GM19025 (cell line): ENCODE measurements at regions not wholly inside any gene's neighbourhood (a gene's known extent, or its start where the extent isn't known, plus 50 kb on each side); places are given as distances from the start of the nearest gene placed in this dataset.
"Not testable (repeated sequence)": the region's sequence is repeated elsewhere in the genome, so short reads cannot be mapped to it uniquely, and the experiment has no call there.

ENCODE experiments used
- ATAC-seq: cut with Tn5 transposase; IDR thresholded peaks from one replicate; pipeline ENCODE4 v1.9.1; 2021; ENCODE audit warnings: mild to moderate bottlenecking, low read depth, moderate library complexity; ENCODE audit not compliant: unreplicated experiment

- no peak for ATAC-seq
These were observed 186.8 kb downstream of the FRK start for GRCh38 chr6:115873901-115874300.

- no peak for ATAC-seq
These were observed 190.2 kb downstream of the FRK start for GRCh38 chr6:115870464-115870863.

- no peak for ATAC-seq
These were observed 194.8 kb downstream of the FRK start for GRCh38 chr6:115865914-115866313.

GRCh38 chr6:115863211-115863610, 197.5 kb downstream of the FRK start:
- ATAC-seq, result no peak

- not testable (repeated sequence) for ATAC-seq
These were observed 199.0 kb downstream of the FRK start for GRCh38 chr6:115861658-115862057.

- not testable (repeated sequence) for ATAC-seq
These were observed 201.1 kb downstream of the FRK start for GRCh38 chr6:115859577-115859976.

- no peak for ATAC-seq
These were observed 205.6 kb downstream of the FRK start for GRCh38 chr6:115854866-115855665.

GRCh38 chr6:115847671-115848070, 213.0 kb downstream of the FRK start:
- ATAC-seq, result no peak

- ATAC-seq, result no peak
These were observed 216.7 kb downstream of the FRK start for GRCh38 chr6:115843945-115844344.

- no peak for ATAC-seq
These were observed 218.4 kb downstream of the FRK start for GRCh38 chr6:115842338-115842737.

- no peak for ATAC-seq
These were observed 221.0 kb downstream of the FRK start for GRCh38 chr6:115839583-115840181.

GRCh38 chr6:115838763-115839401, 221.8 kb downstream of the FRK start:
- ATAC-seq, result peak; percentile 83

- ATAC-seq, result no peak
These were observed 222.5 kb downstream of the FRK start for GRCh38 chr6:115838216-115838615.

GRCh38 chr6:115836374-115836773, 224.3 kb downstream of the FRK start:
- not testable (repeated sequence) for ATAC-seq

GRCh38 chr6:115835314-115835713, 225.4 kb downstream of the FRK start:
- no peak for ATAC-seq

- ATAC-seq, result not testable (repeated sequence)
These were observed 226.1 kb downstream of the FRK start for GRCh38 chr6:115834542-115834941.

GRCh38 chr6:115832786-115833185, 227.9 kb downstream of the FRK start:
- no peak for ATAC-seq

GRCh38 chr6:115832186-115832585, 228.5 kb downstream of the FRK start:
- ATAC-seq, result no peak

GRCh38 chr6:115830895-115831294, 229.8 kb downstream of the FRK start:
- ATAC-seq, result no peak

- no peak for ATAC-seq
These were observed 238.9 kb downstream of the FRK start for GRCh38 chr6:115821798-115822197.

- no peak for ATAC-seq
These were observed 241.2 kb downstream of the FRK start for GRCh38 chr6:115819506-115819905.

- no peak for ATAC-seq
These were observed 243.5 kb downstream of the FRK start for GRCh38 chr6:115817161-115817560.
